GM12865 (cell line): ENCODE measurements at regions not wholly inside any gene's neighbourhood (a gene's known extent, or its start where the extent isn't known, plus 50 kb on each side); places are given as distances from the start of the nearest gene placed in this dataset.

Source experiments
- DNase-seq: peaks from one replicate; pipeline ENCODE4 v3.0.0; 2010; ENCODE audit warnings: low read depth
- H3K4me3 ChIP-seq: 2 replicates; pipeline ENCODE4 v1.5.1; 2011; ENCODE audit warnings: mild to moderate bottlenecking, low read depth, low read length, control low read depth
- TF ChIP-seq, protein P1 (sequence below): IDR thresholded peaks from 2 replicates; pipeline ENCODE4 v1.5.1; 2011; ENCODE audit warnings: low read length, control low read depth, low read depth, inconsistent platforms; ENCODE audit not compliant: insufficient read depth; ENCODE audit errors: missing control alignments

DNA sequence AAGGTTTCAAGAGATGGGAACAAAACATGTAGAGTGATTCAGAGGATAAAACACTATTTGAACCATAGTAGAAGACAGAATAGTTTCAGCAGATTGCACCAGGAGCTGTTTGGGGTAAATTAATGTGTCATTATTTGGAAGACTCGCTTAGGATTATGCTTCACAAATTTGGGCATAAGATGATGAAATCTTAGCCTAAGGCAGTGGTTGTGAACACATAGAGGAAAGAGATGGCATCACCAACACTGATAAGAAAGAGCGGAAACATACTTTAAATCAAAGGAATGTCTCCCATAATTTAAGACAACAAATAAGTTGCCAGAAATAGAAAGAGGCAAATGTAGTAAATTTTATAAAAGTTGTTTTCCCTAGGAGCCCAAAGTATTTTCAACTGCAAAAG lies 66.1 kb upstream of the TBCA start:
- H3K4me3 ChIP-seq, result no peak overlapping the region
- no peak for DNase-seq
- TF ChIP-seq, protein P1, sequence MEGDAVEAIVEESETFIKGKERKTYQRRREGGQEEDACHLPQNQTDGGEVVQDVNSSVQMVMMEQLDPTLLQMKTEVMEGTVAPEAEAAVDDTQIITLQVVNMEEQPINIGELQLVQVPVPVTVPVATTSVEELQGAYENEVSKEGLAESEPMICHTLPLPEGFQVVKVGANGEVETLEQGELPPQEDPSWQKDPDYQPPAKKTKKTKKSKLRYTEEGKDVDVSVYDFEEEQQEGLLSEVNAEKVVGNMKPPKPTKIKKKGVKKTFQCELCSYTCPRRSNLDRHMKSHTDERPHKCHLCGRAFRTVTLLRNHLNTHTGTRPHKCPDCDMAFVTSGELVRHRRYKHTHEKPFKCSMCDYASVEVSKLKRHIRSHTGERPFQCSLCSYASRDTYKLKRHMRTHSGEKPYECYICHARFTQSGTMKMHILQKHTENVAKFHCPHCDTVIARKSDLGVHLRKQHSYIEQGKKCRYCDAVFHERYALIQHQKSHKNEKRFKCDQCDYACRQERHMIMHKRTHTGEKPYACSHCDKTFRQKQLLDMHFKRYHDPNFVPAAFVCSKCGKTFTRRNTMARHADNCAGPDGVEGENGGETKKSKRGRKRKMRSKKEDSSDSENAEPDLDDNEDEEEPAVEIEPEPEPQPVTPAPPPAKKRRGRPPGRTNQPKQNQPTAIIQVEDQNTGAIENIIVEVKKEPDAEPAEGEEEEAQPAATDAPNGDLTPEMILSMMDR, result no peak

DNA sequence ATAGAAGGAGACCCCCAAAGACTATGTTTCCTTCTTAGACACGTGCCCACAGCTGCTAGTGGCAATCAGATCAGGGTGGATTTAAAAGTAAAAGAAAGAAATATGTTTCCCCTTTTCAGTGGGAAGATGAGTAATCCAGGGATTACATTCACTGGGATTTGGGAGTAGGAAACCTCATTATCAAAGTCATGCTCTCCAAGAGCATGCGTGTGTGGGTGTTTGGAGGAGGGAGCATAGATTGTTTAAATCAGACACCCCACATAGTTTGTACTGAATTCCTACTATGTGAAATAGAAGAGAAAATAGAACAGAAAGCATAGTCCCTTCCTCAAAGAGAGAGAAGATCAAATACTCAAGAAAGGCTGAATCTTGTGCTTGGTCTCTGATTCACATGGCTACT lies 65.5 kb upstream of the TBCA start:
- DNase-seq, result no peak
- H3K4me3 ChIP-seq, result no peak overlapping the region
- TF ChIP-seq, protein P1, result no peak

GRCh38 chr5:77840930-77841329 lies 64.8 kb upstream of the TBCA start:
- TF ChIP-seq, protein P1, result no peak
- H3K4me3 ChIP-seq, result no peak overlapping the region
- DNase-seq, result no peak

DNA sequence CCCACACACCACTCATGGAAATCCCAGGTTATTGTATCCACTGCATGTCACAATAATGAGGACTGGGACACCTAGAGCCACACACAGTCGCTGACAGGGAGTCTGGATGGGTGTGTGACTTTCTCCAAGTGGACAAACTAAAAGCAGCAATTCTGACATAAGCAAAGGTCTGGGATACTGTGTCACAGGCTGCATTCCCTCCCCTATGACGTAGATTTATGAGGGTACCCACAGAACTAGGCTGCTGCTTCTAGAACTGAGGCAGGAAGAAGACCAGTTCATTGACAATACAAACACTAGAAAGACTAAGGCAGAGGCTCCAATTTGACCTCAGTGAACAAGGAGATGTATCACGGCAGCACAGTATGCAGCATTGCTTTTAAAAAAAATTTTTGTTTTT lies 63.6 kb upstream of the TBCA start:
- no peak overlapping the region for H3K4me3 ChIP-seq
- no peak for DNase-seq

GRCh38 chr5:77832938-77833337 lies 56.8 kb upstream of the TBCA start:
- TF ChIP-seq, protein P1, result no peak
- H3K4me3 ChIP-seq, result no peak overlapping the region
- DNase-seq, result no peak

More for the DNA sequence above, 63.6 kb upstream of the TBCA start:
- TF ChIP-seq, protein P1, result no peak

GRCh38 chr5:77832166-77832770 lies 56.1 kb upstream of the TBCA start:
- DNase-seq, result no peak
- TF ChIP-seq, protein P1, result no peak
- no peak overlapping the region for H3K4me3 ChIP-seq

GRCh38 chr5:77828445-77828844 lies 52.3 kb upstream of the TBCA start:
- TF ChIP-seq, protein P1, result peak; percentile 1
- no peak overlapping the region for H3K4me3 ChIP-seq
- no peak for DNase-seq
